HFFc6 (cell line): ENCODE measurements at regions not wholly inside any gene's neighbourhood (a gene's known extent, or its start where the extent isn't known, plus 50 kb on each side); places are given as distances from the start of the nearest gene placed in this dataset.

Experiments
- DNase-seq: peaks from one replicate; pipeline ENCODE4 v3.0.0-alpha.2; 2018
- H3K27ac Mint-ChIP-seq: 2 replicates; pipeline ENCODE4 v1.8.0; 2020; ENCODE audit warnings: mild to moderate bottlenecking, mixed read lengths
- H3K27me3 Mint-ChIP-seq: 2 replicates; pipeline ENCODE4 v1.8.0; 2021; ENCODE audit warnings: mild to moderate bottlenecking, moderate library complexity, mixed read lengths; ENCODE audit not compliant: insufficient read depth
- H3K36me3 Mint-ChIP-seq: 2 replicates; pipeline ENCODE4 v1.8.0; 2021; ENCODE audit warnings: low read depth, mixed read lengths
- H3K4me1 Mint-ChIP-seq: 2 replicates; pipeline ENCODE4 v1.8.0; 2020; ENCODE audit warnings: low read depth, mixed read lengths
- H3K4me3 Mint-ChIP-seq: 2 replicates; pipeline ENCODE4 v1.8.0; 2020; ENCODE audit warnings: mild to moderate bottlenecking, moderate library complexity, mixed read lengths
- H3K9me3 Mint-ChIP-seq: 2 replicates; pipeline ENCODE4 v1.8.0; 2020; ENCODE audit warnings: mild to moderate bottlenecking, mixed read lengths
- TF ChIP-seq, protein P1 (sequence below): fragments of 200-600 bp; sonication (generic); IDR thresholded peaks from 2 replicates; pipeline ENCODE4 v1.5.0; 2021; ENCODE audit warnings: antibody characterized with exemption, mild to moderate bottlenecking

DNA sequence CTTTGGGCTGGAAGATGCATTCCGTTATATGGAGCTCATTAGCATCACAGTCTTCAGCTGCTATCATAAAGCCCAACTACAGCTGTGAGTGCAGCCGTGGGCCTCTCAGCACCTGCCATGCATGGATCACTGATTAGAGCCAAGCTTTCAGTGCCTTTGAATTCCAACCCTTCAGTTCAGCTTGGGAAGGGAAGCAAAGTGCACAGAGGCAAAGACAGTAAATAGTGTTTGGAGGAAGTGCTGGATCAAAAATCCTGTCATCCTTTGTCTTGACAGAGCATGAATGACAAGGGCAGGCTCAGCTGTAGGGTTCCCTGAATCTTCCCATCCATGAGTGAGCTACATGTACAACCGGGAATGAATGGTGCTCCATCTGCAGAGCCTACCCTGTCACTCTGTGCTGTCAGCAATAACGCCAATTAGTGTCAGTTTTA is 153.7 kb downstream of the DNAJB9 start:
- no peaks in the 10 kb centered on the region for H3K4me1 Mint-ChIP-seq
- DNase-seq = no peak
- no peaks in the 10 kb centered on the region for H3K27me3 Mint-ChIP-seq
- TF ChIP-seq, protein P1, sequence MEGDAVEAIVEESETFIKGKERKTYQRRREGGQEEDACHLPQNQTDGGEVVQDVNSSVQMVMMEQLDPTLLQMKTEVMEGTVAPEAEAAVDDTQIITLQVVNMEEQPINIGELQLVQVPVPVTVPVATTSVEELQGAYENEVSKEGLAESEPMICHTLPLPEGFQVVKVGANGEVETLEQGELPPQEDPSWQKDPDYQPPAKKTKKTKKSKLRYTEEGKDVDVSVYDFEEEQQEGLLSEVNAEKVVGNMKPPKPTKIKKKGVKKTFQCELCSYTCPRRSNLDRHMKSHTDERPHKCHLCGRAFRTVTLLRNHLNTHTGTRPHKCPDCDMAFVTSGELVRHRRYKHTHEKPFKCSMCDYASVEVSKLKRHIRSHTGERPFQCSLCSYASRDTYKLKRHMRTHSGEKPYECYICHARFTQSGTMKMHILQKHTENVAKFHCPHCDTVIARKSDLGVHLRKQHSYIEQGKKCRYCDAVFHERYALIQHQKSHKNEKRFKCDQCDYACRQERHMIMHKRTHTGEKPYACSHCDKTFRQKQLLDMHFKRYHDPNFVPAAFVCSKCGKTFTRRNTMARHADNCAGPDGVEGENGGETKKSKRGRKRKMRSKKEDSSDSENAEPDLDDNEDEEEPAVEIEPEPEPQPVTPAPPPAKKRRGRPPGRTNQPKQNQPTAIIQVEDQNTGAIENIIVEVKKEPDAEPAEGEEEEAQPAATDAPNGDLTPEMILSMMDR = no peak
- peaks cover 32% of the 10 kb centered on the region for H3K9me3 Mint-ChIP-seq
- no peak overlapping the region for H3K4me3 Mint-ChIP-seq
- no peak overlapping the region for H3K27ac Mint-ChIP-seq
- no peaks in the 10 kb centered on the region for H3K36me3 Mint-ChIP-seq

DNA sequence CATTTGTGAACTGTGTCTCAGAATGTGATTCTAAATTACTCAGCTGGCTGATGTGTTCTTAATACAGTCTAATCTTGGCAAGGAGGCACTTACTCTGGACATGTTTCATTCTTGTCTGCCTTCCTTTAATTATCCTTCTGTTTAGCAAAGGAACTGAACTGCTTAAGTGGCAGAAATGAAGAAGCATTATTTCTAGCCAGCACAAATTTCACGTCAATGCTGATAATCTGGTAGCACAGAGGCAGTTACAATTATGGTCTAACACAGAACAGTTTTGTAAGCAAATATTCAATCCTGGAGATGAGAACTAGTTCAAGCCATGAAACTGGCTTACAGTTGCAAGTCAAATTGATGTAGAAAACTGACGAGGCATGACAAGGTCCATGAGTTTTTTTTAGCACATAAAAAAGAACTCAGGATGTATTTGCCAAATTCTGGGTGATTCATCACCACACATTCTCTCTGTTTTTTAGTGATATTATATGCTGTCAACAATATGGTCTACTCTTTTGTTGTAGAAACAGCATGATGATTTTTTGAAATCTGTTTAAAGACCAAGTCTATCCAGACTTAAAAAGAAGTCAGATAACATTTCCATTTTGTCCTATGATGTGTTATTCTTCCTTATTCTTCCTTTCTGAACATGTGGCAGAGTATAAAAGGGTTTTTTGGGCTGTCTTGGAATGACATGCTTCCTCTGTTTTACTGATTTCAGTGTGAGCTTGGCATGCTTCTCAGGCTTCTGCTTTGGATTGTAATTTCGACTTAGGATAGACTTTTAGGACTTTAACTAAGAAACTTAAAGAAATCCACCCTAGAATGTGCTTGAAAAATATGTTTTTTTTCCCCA is 154.8 kb downstream of the DNAJB9 start:
- Mint-ChIP-seq H3K9me3 (peaks cover 32% of the 10 kb centered on the region), H3K27me3 (no peaks in the 10 kb centered on the region)

DNA sequence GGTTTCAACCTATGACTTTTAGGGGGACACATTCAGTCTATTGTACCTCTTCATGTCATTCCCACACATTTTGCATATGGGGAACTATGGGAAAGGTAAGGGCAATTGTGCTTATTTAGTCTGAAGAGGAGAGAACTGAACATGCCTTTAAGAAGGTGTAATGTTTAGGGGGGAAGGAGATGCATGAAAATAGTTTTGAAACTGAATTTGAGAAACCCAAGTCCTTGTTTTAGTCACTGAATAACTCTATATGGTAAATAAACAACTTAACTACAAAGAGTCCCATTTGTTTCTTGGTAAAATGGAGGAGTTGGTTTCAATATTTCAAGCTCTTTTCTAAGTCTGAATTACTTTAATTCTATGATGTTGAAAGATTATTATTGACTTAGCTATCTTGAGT is 166.1 kb downstream of the DNAJB9 start:
- Mint-ChIP-seq H3K27me3 (no peaks in the 10 kb centered on the region), H3K36me3 (no peaks in the 10 kb centered on the region), H3K27ac (no peak overlapping the region), H3K4me3 (no peak overlapping the region), H3K9me3 (peaks cover 14% of the 10 kb centered on the region), H3K4me1 (no peaks in the 10 kb centered on the region)
- DNase-seq = no peak
- TF ChIP-seq, protein P1 = no peak

More for the DNA sequence above, 154.8 kb downstream of the DNAJB9 start:
- Mint-ChIP-seq H3K36me3 (no peaks in the 10 kb centered on the region), H3K4me3 (no peak overlapping the region), H3K27ac (no peak overlapping the region), H3K4me1 (no peaks in the 10 kb centered on the region)
- TF ChIP-seq, protein P1 = no peak
- no peak for DNase-seq

DNA sequence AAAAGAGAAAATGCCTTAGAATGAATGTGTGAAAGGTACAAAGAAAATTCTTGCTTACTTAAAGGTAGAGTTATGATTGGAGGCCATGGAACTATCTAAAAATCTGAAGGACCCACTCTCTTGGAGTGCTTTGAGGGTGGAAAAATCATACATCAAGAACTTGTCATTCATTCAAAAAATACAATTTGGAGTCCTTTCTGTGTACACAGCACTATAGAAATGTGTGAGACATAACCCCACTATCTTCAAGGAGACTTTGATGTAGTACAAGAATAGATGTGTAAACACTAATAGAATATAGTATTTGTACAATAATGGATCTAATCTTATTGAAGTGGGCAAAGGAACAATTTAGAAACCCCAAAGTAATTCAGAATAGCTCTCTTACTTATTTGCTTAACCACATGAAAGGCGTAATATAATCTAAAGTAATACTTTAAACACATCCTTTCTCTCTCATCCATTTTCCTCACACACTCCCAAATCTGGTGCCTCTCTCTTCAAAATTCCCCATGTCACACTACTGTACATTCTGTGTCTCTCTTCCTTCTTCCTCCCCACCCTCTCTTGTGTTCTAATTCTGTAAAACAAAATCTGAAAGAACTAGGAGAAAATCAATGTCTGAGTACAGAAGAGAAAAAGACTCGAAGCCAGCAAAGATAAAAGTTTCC is 166.7 kb downstream of the DNAJB9 start:
- no peak overlapping the region for H3K27ac Mint-ChIP-seq
- DNase-seq = no peak
- no peaks in the 10 kb centered on the region for H3K4me1 Mint-ChIP-seq
- peaks cover 20% of the 10 kb centered on the region for H3K9me3 Mint-ChIP-seq
- H3K27me3 Mint-ChIP-seq = no peaks in the 10 kb centered on the region
- TF ChIP-seq, protein P1 = no peak
- H3K36me3 Mint-ChIP-seq = no peaks in the 10 kb centered on the region
- H3K4me3 Mint-ChIP-seq = no peak overlapping the region

- no peak for DNase-seq
- Mint-ChIP-seq H3K4me3 (no peak overlapping the region), H3K36me3 (no peaks in the 10 kb centered on the region), H3K27ac (no peak overlapping the region), H3K9me3 (no peaks in the 10 kb centered on the region; the same call in 1 of the 2 replicates), H3K27me3 (no peaks in the 10 kb centered on the region), H3K4me1 (no peaks in the 10 kb centered on the region)
- TF ChIP-seq, protein P1 = no peak
Observed at GRCh38 chr7:108770981-108771745, 201.5 kb downstream of the DNAJB9 start.
